ENCODE measurements at regions not wholly inside any gene's neighbourhood (a gene's known extent, or its start where the extent isn't known, plus 50 kb on each side); places are given as distances from the start of the nearest gene placed in this dataset.

GRCh38 chr11:111077530-111078322 lies 167.8 kb upstream of the POU2AF2 start:
- TF ChIP-seq CTCF (IDR thresholded peaks at IDR 0.05): no peak
- no peak for TF ChIP-seq POLR2A (IDR thresholded peaks at IDR 0.05)
- 37 to 45% methylated on average over 3 of the region's 3 CpGs for WGBS, 2 donors
- H3K4me3 ChIP-seq (ENCODE audit: low read depth, poor library complexity, severe bottlenecking): no peak overlapping the region
- DNase-seq (ENCODE audit: low spot score in 2 of 2): no peak
- intact Hi-C loops (cut with DNase I; ENCODE audit: low total_unique reads): no loop called here

GRCh38 chr11:111069066-111069465 lies 176.5 kb upstream of the POU2AF2 start:
- intact Hi-C loops (cut with DNase I; ENCODE audit: low total_unique reads): no loop called here
- 38% methylated on average over 1 of the region's 1 CpG for WGBS, 2 donors
- no peak overlapping the region for H3K4me3 ChIP-seq (ENCODE audit: low read depth, poor library complexity, severe bottlenecking)
- no peak for DNase-seq (ENCODE audit: low spot score in 2 of 2)
- TF ChIP-seq POLR2A (IDR thresholded peaks at IDR 0.05): no peak
- TF ChIP-seq CTCF (IDR thresholded peaks at IDR 0.05): no peak

GRCh38 chr11:111067994-111068393 lies 177.5 kb upstream of the POU2AF2 start:
- 93 to 96% methylated on average over 1 of the region's 1 CpG for WGBS, 2 donors
- intact Hi-C loops (cut with DNase I; ENCODE audit: low total_unique reads): no loop called here
- H3K4me3 ChIP-seq (ENCODE audit: low read depth, poor library complexity, severe bottlenecking): no peak overlapping the region
- DNase-seq (ENCODE audit: low spot score in 2 of 2): no peak
- TF ChIP-seq POLR2A (IDR thresholded peaks at IDR 0.05): no peak
- TF ChIP-seq CTCF (IDR thresholded peaks at IDR 0.05): no peak

GRCh38 chr11:111066846-111067245 lies 178.7 kb upstream of the POU2AF2 start:
- TF ChIP-seq POLR2A (IDR thresholded peaks at IDR 0.05) (no peak), CTCF (IDR thresholded peaks at IDR 0.05) (no peak)
- no peak overlapping the region for H3K4me3 ChIP-seq (ENCODE audit: low read depth, poor library complexity, severe bottlenecking)
- intact Hi-C loops (cut with DNase I; ENCODE audit: low total_unique reads): no loop called here
- 62 to 67% methylated on average over 2 of the region's 2 CpGs for WGBS, 2 donors
- DNase-seq (ENCODE audit: low spot score in 2 of 2): no peak

GRCh38 chr11:111063726-111064517 lies 181.6 kb upstream of the POU2AF2 start:
- 51 to 54% methylated on average over 6 of the region's 6 CpGs for WGBS, 2 donors
- DNase-seq (ENCODE audit: low spot score in 2 of 2): no peak

More at GRCh38 chr11:111063726-111064517, 181.6 kb upstream of the POU2AF2 start:
- intact Hi-C loops (cut with DNase I; ENCODE audit: low total_unique reads): no loop called here
- no peak overlapping the region for H3K4me3 ChIP-seq (ENCODE audit: low read depth, poor library complexity, severe bottlenecking)
- TF ChIP-seq POLR2A (IDR thresholded peaks at IDR 0.05) (no peak), CTCF (IDR thresholded peaks at IDR 0.05) (no peak)

Measured in lower leg skin (tissue), 4 donors.